ENCODE measurements at regions not wholly inside any gene's neighbourhood (a gene's known extent, or its start where the extent isn't known, plus 50 kb on each side); places are given as distances from the start of the nearest gene placed in this dataset.

GRCh38 chr5:101626572-101626971 lies 669.5 kb downstream of the SLCO4C1 start:
- Histone ChIP-seq H2BK120ac (ENCODE audit: low read depth, low read length, poor library complexity, severe bottlenecking) (no peak overlapping the region), H4K91ac (ENCODE audit: insufficient read length, low read depth, low read length) (no peak overlapping the region), H3K9ac (ENCODE audit: extremely low read depth, insufficient read length, low read length) (no peak overlapping the region), H3K9me3 (ENCODE audit: control insufficient read depth, low read depth, low read length) (no peaks in the 10 kb centered on the region), H3K4me1 (ENCODE audit: insufficient read depth, low read length) (peaks cover 2% of the 10 kb centered on the region; the same call in 1 of the 2 replicates), H4K5ac (ENCODE audit: insufficient read length, low read depth, low read length) (no peak overlapping the region), H2BK20ac (ENCODE audit: low read depth, low read length, poor library complexity, severe bottlenecking) (no peak overlapping the region), H2AFZ (ENCODE audit: low read length) (no peak overlapping the region), H3K4me2 (ENCODE audit: insufficient read depth, insufficient read length, low read length) (peak overlapping the region; percentile 48), H3K27ac (ENCODE audit: insufficient read length, low read depth, low read length) (peak overlapping the region; percentile 11), H3K18ac (ENCODE audit: insufficient read length, low read depth, low read length) (no peak overlapping the region), H3K27me3 (ENCODE audit: insufficient read depth, low read length) (no peaks in the 10 kb centered on the region), H3K23ac (ENCODE audit: insufficient read length, low read depth, low read length) (no peak overlapping the region), H4K20me1 (ENCODE audit: control insufficient read depth, insufficient read depth, insufficient read length) (no peaks in the 10 kb centered on the region), H2BK15ac (ENCODE audit: low read depth, low read length) (no peak overlapping the region), H3K79me2 (ENCODE audit: insufficient read depth, low read length) (no peaks in the 10 kb centered on the region), H3T11ph (ENCODE audit: low read length) (no peak overlapping the region), H3K4ac (ENCODE audit: low read depth, low read length) (no peak overlapping the region), H3K79me1 (ENCODE audit: insufficient read depth, low read depth, low read length, poor library complexity, severe bottlenecking) (no peaks in the 10 kb centered on the region), H3K23me2 (ENCODE audit: insufficient read length, low read depth, low read length, poor library complexity, severe bottlenecking) (no peaks in the 10 kb centered on the region), H3K56ac (ENCODE audit: insufficient read length, low read depth, low read length) (no peak overlapping the region), H4K8ac (replicated peaks; ENCODE audit: insufficient read length, low read depth, low read length) (no peak overlapping the region), H3K14ac (ENCODE audit: insufficient read depth, low read length) (no peak overlapping the region; the same call in 1 of the 2 replicates), H2BK12ac (ENCODE audit: insufficient read length, low read depth, low read length) (no peak overlapping the region), H2AK5ac (ENCODE audit: insufficient read length, low read length) (no peak overlapping the region), H2BK5ac (ENCODE audit: insufficient read length, low read length) (no peak overlapping the region)
- H3K27ac Mint-ChIP-seq = peak overlapping the region in 2 of 3 experiments; percentile 66 to 97; a peak in 4 of 7 replicates
- no peaks in the 10 kb centered on the region for H3K27me3 Mint-ChIP-seq (ENCODE audit: low read depth)
- TF ChIP-seq CTCF (conservative IDR thresholded peaks at IDR 0.05) = no peak
- peaks cover 0 to 11% (median 4%) of the 10 kb centered on the region in 3 experiments; a peak in 3 of 7 replicates for H3K36me3 Mint-ChIP-seq (ENCODE audit: insufficient read depth in 1 of 3, low read depth in 3 of 3)
- no CpG with 5 or more reads among the region's 1 CpG for WGBS (ENCODE audit: extremely low coverage, insufficient read length, low lambda C conversion rate)
- no peak for DNase-seq
- H3K4me3 Mint-ChIP-seq = no peak overlapping the region
- peaks cover 1 to 6% of the 10 kb centered on the region in 2 experiments; a peak in 4 of 5 replicates for H3K9me3 Mint-ChIP-seq
- peaks cover 35 to 37% of the 10 kb centered on the region in 2 experiments for H3K4me1 Mint-ChIP-seq

All from H9 (cell line).